Hematopoietic multipotent progenitor cell treated with erythropoietin and hydrocortisone succinate and interleukin-3 and kit ligand, for 15 days (in vitro differentiated cells): ENCODE measurements at regions not wholly inside any gene's neighbourhood (a gene's known extent, or its start where the extent isn't known, plus 50 kb on each side); places are given as distances from the start of the nearest gene placed in this dataset.

ENCODE experiments used
- DNase-seq: peaks from one replicate; pipeline ENCODE4 v3.0.0-alpha.2; 2015; ENCODE audit warnings: low spot score

DNA sequence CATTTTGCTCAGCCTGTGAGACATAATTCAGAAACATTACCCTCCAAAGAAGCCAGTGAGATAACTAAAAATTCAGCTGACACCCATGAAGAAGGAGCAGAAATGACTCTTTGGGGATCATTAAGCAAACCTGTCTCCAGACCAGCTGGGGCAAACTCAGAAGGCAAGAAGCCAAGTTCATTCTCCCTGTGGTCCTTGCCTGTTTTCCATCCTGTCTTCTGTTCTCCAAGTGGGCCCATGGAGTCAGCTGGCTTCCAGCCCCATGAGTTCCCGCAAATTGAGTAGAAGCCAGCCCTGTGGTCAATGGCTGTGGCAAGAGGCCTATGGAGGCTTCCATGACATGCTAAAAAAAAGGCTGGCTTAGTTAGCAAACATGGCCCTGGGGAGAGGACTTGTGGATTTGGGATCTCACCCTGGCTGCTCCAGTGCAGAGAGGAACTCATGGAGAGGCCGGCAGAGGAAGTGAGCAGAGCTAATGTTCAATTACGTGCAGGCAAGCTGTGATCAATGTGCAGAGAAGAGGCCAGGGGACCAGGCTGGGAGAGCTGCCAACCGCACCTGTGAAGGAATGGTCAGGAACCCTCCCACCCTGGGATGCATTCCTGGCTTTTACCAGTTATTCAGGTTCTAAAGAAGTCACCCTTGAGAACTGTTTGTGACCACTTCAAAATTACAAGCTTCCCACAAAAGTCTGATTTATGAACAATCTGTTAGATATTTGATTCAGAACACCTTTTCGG lies 229.1 kb downstream of the TSHZ3 start:
- DNase-seq = no peak

- no peak for DNase-seq
Measured at GRCh38 chr19:31118986-31119385, 230.2 kb downstream of the TSHZ3 start.

GRCh38 chr19:31118287-31118955 lies 230.8 kb downstream of the TSHZ3 start:
- DNase-seq = no peak

DNA sequence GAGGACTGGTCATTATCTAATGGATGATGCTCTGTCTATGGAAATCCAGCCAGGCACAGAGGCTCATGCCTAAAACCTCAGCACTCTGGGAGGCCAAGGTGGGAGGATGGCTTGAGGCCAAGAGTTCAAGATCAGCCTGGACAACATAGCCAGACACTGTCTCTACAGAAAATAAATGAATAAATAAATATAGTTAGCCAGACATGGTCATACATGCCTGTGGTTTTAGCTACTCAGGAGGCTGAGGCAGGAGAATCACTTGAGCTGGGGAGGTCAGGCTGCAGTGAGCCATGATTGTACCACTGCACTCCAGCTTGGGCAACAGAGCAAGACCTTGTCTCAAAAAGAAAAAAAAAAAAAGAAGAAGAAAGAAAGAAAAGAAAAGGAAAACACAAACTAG lies 234.7 kb downstream of the TSHZ3 start:
- no peak for DNase-seq

GRCh38 chr19:31113293-31113692 lies 235.9 kb downstream of the TSHZ3 start:
- DNase-seq = no peak

DNA sequence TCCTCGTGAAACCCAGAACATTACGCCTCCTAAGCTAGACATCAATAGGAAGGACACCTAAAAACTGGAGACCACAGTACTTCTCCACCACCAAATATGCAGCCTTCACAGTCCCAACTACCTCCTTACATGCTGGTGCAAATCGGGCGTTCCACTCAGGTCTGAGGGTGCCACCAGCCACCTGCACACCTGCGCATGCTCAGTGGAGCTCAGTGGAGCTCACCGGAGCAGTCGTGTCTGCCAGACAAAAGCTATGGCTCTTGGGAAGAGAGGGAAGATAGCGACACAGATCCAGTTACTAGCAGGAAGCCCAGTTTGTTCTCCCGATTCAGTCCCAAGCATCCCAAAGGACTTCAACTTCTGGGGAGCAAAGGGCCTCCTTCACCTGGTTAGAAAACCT lies 237.1 kb downstream of the TSHZ3 start:
- DNase-seq = no peak

- no peak for DNase-seq
Measured at GRCh38 chr19:31111741-31112140, 237.5 kb downstream of the TSHZ3 start.

DNA sequence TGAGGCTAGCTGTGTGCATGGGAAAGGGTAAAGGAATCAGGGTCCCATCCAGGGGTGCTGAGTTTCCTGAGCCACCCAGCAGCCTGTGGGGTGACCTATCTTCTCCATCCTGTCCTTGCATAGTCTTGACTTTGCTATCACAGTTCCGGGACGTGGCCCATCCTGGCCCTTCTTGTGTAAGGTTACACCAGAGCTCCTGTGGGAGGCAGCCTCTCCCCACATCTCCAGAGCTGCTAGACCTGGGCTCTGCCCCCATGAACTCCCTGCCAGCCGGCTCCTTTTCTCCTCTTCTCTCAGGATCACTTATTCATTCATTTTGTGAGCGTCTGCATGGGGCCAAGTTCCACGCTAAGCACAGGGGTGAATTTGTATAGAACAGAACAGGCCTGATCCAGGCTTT lies 238.9 kb downstream of the TSHZ3 start:
- DNase-seq = no peak

- DNase-seq = no peak
Measured at GRCh38 chr19:31109636-31110035, 239.6 kb downstream of the TSHZ3 start.

- no peak for DNase-seq
Measured at GRCh38 chr19:31107096-31107495, 242.1 kb downstream of the TSHZ3 start.

DNA sequence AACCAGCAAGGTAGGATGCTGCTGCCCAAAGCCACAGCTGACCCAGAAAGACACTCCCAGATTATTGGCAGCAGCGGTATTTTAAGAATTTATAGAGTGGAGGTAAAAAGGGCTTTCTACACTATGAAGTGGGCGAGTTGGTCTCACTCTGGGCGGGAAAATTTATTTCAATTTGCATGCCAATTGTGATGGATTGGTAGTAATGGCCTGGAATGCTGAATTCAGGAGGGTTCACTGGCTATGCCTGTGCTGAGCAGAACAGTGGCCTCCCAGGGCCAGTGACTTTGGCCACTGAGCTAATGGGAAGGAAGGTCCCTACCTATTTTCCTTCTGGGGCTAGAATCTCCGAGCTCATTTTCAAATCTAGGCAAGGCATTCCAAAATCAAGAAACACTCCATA lies 243.5 kb downstream of the TSHZ3 start:
- DNase-seq = no peak

DNA sequence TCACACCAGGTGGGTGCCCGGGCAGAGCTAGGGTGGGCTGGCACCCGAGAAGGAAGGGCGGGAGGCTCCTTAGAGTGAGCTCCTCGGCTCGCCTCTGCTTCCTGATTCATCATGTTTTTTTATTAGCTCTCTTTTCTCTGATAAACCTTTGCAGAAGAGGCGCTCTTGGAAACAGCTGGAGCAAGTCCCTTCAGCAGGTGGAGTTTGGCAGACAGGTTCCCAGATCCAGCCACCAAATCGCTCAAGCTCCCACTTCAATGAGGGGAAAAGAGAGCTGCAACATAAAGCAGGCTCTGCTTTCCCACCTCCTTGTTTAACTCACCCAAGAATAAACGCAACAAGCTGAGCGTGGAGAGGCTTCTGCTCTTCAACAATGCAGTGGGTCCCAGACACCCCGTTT lies 244.8 kb downstream of the TSHZ3 start:
- no peak for DNase-seq

DNA sequence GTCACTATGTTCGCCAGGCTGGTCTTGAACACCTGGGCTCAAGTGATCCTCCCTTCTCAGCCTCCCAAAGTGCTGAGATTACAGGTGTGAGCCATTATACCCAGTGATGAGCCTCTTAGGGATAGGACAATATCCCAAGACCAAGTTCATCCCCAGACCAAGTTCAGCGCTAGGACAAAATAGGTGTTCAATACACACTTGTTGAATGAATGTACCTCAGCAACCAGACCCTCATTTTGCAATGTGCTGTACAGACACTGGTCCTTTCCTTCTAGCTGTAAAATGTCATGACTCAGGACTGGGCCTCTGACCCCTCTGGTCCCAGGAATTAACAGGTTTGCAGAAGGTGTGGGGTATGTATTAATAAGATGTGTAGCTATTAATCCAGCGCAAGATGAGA lies 246.0 kb downstream of the TSHZ3 start:
- DNase-seq = no peak

DNA sequence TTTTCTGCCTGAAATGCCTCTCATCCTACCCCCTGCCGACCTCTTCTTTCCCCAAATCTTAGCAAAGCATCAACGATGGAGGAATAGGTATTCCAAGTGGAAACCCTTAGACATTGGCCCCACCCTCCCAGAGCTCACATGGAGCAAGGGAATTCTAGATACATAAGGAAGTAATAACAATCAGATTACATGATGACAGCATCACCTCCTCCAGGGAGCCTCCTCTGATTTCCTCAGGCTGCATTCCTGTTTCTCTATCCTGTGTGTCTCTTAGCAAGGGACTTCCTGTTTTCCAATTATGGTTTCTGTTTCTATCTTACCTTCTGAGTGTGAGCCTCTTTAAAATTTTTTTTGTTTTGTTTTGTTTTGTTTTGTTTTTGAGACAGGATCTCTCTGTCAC lies 246.6 kb downstream of the TSHZ3 start:
- DNase-seq = no peak

- DNase-seq = no peak
Measured at GRCh38 chr19:31100981-31101380, 248.3 kb downstream of the TSHZ3 start.

GRCh38 chr19:31100206-31100590 lies 249.0 kb downstream of the TSHZ3 start:
- DNase-seq = no peak

GRCh38 chr19:31099515-31100205 lies 249.6 kb downstream of the TSHZ3 start:
- no peak for DNase-seq

DNA sequence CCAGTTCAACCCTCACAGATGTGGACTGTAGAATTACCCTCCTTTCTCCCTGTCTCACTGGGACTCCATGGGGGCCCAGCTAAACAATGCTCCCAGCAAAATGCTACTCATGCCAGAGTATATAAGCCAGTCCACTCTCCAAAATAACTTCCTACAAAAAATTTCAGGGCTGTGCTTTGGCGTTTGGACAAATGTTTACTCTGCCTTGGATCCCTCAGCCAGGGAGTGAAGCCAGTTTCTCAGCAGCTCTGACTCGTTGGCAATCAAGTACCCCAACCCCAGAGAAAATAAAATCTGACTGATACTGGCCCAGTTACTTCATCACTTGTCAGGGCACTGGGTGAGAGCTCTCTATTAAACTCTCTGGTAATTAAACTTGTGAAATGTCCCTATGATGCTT lies 250.4 kb downstream of the TSHZ3 start:
- DNase-seq = no peak

DNA sequence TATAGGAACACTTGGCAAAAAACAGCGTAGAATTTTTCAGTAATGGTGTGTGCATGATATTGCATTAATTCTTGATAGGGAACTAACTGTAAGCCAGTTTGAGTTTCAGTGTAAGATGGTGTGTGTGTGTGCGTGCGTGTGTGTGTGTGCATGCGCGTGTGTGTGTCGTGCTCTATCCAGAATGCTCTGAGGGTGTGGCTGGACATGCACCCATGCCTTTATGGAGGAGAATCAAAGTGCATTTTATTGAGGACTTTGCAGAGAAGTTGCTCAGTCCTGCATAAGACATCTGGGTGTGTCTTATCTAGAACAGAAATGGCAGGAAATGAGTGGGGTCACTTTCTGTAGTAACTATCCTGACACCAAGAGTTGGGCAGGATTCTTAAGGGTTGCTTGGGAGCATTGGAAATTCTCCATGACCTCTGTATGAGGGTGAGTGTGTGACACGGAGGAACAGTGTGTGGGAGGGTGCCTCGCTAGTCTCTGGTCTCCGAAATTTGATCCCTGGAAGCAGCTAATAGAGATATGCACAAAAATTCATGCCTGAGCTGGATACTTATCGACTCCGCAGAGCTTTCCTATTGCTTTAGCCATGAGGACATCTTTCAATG lies 252.2 kb downstream of the TSHZ3 start:
- DNase-seq = no peak

GRCh38 chr19:31096062-31096830 lies 253.0 kb downstream of the TSHZ3 start:
- no peak for DNase-seq

DNA sequence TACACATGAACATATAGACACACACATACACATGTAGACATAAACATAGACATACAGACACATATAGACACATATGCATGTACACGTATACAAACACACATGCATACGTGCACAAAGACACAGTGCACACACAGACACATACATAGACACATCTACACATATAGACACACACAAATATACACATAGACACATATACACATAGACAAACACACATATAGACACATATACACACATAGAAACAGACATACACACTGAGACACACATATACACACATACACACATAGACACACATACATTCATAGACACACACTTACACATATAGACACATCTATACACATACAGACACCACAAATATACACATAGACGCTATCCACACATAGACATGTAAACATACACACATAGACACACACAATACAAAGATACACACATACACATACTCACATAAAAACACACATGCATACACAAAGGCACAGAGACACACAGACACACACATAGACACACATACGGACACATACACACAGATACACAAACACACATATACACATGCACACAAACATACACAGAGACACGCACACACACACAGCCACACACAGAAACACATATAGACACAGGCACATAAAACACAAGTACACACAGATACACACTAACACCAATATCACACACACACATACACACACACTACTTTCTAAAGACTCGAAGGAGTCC lies 254.0 kb downstream of the TSHZ3 start:
- no peak for DNase-seq

GRCh38 chr19:31092274-31092673 lies 257.0 kb downstream of the TSHZ3 start:
- DNase-seq = no peak
